ENCODE measurements at regions not wholly inside any gene's neighbourhood (a gene's known extent, or its start where the extent isn't known, plus 50 kb on each side); places are given as distances from the start of the nearest gene placed in this dataset.

GRCh38 chr2:207449642-207450165, 80.1 kb upstream of the CREB1 start:
- DNase-seq (ENCODE audit: low read depth in 2 of 2): no peak

- no peak for DNase-seq (ENCODE audit: low read depth in 2 of 2)
Measured at GRCh38 chr2:207450186-207450585, 79.6 kb upstream of the CREB1 start.

GRCh38 chr2:207458582-207458981, 71.2 kb upstream of the CREB1 start:
- no peak for DNase-seq (ENCODE audit: low read depth in 2 of 2)

GRCh38 chr2:207459990-207460757, 69.6 kb upstream of the CREB1 start:
- no peak for DNase-seq (ENCODE audit: low read depth in 2 of 2)

- DNase-seq (ENCODE audit: low read depth in 2 of 2): no peak
Measured at GRCh38 chr2:207463433-207463832, 66.3 kb upstream of the CREB1 start.

- DNase-seq (ENCODE audit: low read depth in 2 of 2): no peak
Measured at GRCh38 chr2:207464007-207464406, 65.8 kb upstream of the CREB1 start.

- no peak for DNase-seq (ENCODE audit: low read depth in 2 of 2)
Measured at GRCh38 chr2:207465894-207466293, 63.9 kb upstream of the CREB1 start.

- no peak for DNase-seq (ENCODE audit: low read depth in 2 of 2)
Measured at GRCh38 chr2:207467716-207468347, 61.9 kb upstream of the CREB1 start.

GRCh38 chr2:207468488-207468887, 61.3 kb upstream of the CREB1 start:
- DNase-seq (ENCODE audit: low read depth in 2 of 2): no peak

- no peak for DNase-seq (ENCODE audit: low read depth in 2 of 2)
Measured at GRCh38 chr2:207469451-207469850, 60.3 kb upstream of the CREB1 start.

- DNase-seq (ENCODE audit: low read depth in 2 of 2): no peak
Measured at GRCh38 chr2:207469943-207470729, 59.6 kb upstream of the CREB1 start.

- no peak for DNase-seq (ENCODE audit: low read depth in 2 of 2)
Measured at GRCh38 chr2:207471261-207471660, 58.5 kb upstream of the CREB1 start.

- DNase-seq (ENCODE audit: low read depth in 2 of 2): no peak
Measured at GRCh38 chr2:207472343-207473048, 57.3 kb upstream of the CREB1 start.

- no peak for DNase-seq (ENCODE audit: low read depth in 2 of 2)
Measured at GRCh38 chr2:207473049-207473930, 56.5 kb upstream of the CREB1 start.

GRCh38 chr2:207473931-207474235, 55.9 kb upstream of the CREB1 start:
- no peak for DNase-seq (ENCODE audit: low read depth in 2 of 2)

- DNase-seq (ENCODE audit: low read depth in 2 of 2): peak in 1 of 2 donors; percentile 13
Measured at GRCh38 chr2:207474863-207475485, 54.8 kb upstream of the CREB1 start.

- DNase-seq (ENCODE audit: low read depth in 2 of 2): no peak
Measured at GRCh38 chr2:207475546-207475945, 54.2 kb upstream of the CREB1 start.

- no peak for DNase-seq (ENCODE audit: low read depth in 2 of 2)
Measured at GRCh38 chr2:207477896-207478295, 51.9 kb upstream of the CREB1 start.

GRCh38 chr2:207478572-207478971, 51.2 kb upstream of the CREB1 start:
- DNase-seq (ENCODE audit: low read depth in 2 of 2): no peak

GRCh38 chr2:207479198-207479785, 50.5 kb upstream of the CREB1 start:
- DNase-seq (ENCODE audit: low read depth in 2 of 2): no peak

Data from activated CD8-positive, alpha-beta memory T cell treated with anti-CD3 and anti-CD28 coated beads for 4 hours (primary cell).